Thoracic aorta (tissue), 2 donors: ENCODE measurements at regions not wholly inside any gene's neighbourhood (a gene's known extent, or its start where the extent isn't known, plus 50 kb on each side); places are given as distances from the start of the nearest gene placed in this dataset.

Experiments
- ATAC-seq: fragments of 150-250 bp; one replicate; pipeline ENCODE4 v1.8.0; 2017; ENCODE audit warnings: low read depth; ENCODE audit not compliant: insufficient number of reproducible peaks, low FRiP score
- DNase-seq: peaks from one replicate; pipeline ENCODE4 v3.0.0-alpha.2; 2020; ENCODE audit warnings: low spot score
- H3K27ac ChIP-seq, 2 donors: fragments of 200-600 bp; sonication (generic); 1 replicate in 1 of 2; 2 replicates in 1 of 2; pipeline ENCODE4 v1.5.1; 2016; ENCODE audit warnings: mild to moderate bottlenecking in 2 of 2, moderate library complexity in 2 of 2
- H3K27me3 ChIP-seq: fragments of 200-600 bp; sonication (generic); replicated peaks from 2 replicates; pipeline ENCODE4 v1.6.0; 2016; ENCODE audit warnings: mild to moderate bottlenecking; ENCODE audit not compliant: insufficient read depth
- H3K36me3 ChIP-seq: fragments of 200-600 bp; sonication (generic); one replicate; pipeline ENCODE4 v1.5.1; 2016
- H3K4me1 ChIP-seq, 2 donors: fragments of 200-600 bp; sonication (generic); 1 replicate in 1 of 2; 2 replicates in 1 of 2; pipeline versions ENCODE4 v1.5.1 to v1.6.0; 2016; ENCODE audit warnings: low read depth in 2 of 2, mild to moderate bottlenecking in 1 of 2; ENCODE audit not compliant: control insufficient read depth in 1 of 2
- H3K4me3 ChIP-seq: fragments of 200-600 bp; sonication (generic); 2 replicates; pipeline ENCODE4 v1.5.1; 2016; ENCODE audit warnings: mild to moderate bottlenecking
- H3K9me3 ChIP-seq: fragments of 200-600 bp; sonication (generic); 2 replicates; pipeline ENCODE4 v1.5.1; 2016
- CTCF ChIP-seq: fragments of 200-600 bp; sonication (generic); IDR thresholded peaks from one replicate; pipeline ENCODE4 v1.5.1; 2019; ENCODE audit warnings: antibody characterized with exemption

- no peak for ATAC-seq
- no peak overlapping the region for H3K4me3 ChIP-seq
- no peaks in the 10 kb centered on the region for H3K36me3 ChIP-seq
- H3K27ac ChIP-seq, result no peak overlapping the region
- H3K27me3 ChIP-seq, result no peaks in the 10 kb centered on the region
- DNase-seq, result no peak
- H3K9me3 ChIP-seq, result no peaks in the 10 kb centered on the region
- no peaks in the 10 kb centered on the region for H3K4me1 ChIP-seq
- no peak for TF ChIP-seq CTCF
These were observed 69.1 kb upstream of the WDR1 start for GRCh38 chr4:10185518-10186227.

DNA sequence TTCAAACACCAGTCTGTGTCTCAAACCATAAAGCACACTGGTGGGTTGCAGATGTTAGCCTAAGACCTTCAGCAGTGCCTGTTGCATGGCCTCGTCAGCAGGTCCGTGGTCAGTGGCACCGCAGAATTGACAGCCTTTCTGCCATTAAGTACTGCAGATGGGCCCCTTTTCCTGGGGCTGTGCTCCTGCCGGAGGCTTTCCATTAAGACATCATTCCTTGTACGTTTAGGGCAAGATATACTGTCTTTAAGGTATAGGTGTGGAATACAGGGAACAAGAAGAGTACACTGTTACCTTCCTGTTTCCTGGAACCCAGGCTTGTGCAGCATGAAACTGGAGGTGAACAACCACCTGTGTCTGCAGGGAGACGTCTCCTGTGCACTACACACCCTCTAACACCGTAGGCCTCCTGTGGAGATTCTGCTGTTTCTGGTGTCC lies 67.9 kb upstream of the WDR1 start:
- Histone ChIP-seq H3K27ac (no peak overlapping the region), H3K27me3 (no peaks in the 10 kb centered on the region), H3K4me3 (no peak overlapping the region), H3K4me1 (no peaks in the 10 kb centered on the region), H3K9me3 (no peaks in the 10 kb centered on the region), H3K36me3 (no peaks in the 10 kb centered on the region)
- ATAC-seq, result no peak
- no peak for DNase-seq
- no peak for TF ChIP-seq CTCF

GRCh38 chr4:10184041-10184440 lies 67.4 kb upstream of the WDR1 start:
- Histone ChIP-seq H3K4me1 (no peaks in the 10 kb centered on the region), H3K27me3 (no peaks in the 10 kb centered on the region), H3K9me3 (no peaks in the 10 kb centered on the region), H3K36me3 (no peaks in the 10 kb centered on the region), H3K4me3 (no peak overlapping the region), H3K27ac (no peak overlapping the region)
- TF ChIP-seq CTCF, result no peak
- ATAC-seq (no peak), DNase-seq (no peak)

- ATAC-seq, result no peak
- no peak for TF ChIP-seq CTCF
- H3K9me3 ChIP-seq, result no peaks in the 10 kb centered on the region
- no peak overlapping the region for H3K4me3 ChIP-seq
- H3K27ac ChIP-seq, result no peak overlapping the region
- H3K27me3 ChIP-seq, result no peaks in the 10 kb centered on the region
- H3K36me3 ChIP-seq, result no peaks in the 10 kb centered on the region
- DNase-seq, result no peak
- H3K4me1 ChIP-seq, result no peaks in the 10 kb centered on the region
These were observed 66.9 kb upstream of the WDR1 start for GRCh38 chr4:10183462-10183861.

GRCh38 chr4:10182446-10183424 lies 66.1 kb upstream of the WDR1 start:
- no peak for ATAC-seq
- TF ChIP-seq CTCF, result no peak
- no peaks in the 10 kb centered on the region for H3K27me3 ChIP-seq

More at GRCh38 chr4:10182446-10183424, 66.1 kb upstream of the WDR1 start:
- no peaks in the 10 kb centered on the region for H3K36me3 ChIP-seq
- no peak for DNase-seq
- H3K9me3 ChIP-seq, result no peaks in the 10 kb centered on the region
- no peaks in the 10 kb centered on the region for H3K4me1 ChIP-seq
- H3K27ac ChIP-seq, result no peak overlapping the region
- H3K4me3 ChIP-seq, result no peak overlapping the region
